LNCaP clone FGC (cell line): ENCODE measurements at regions not wholly inside any gene's neighbourhood (a gene's known extent, or its start where the extent isn't known, plus 50 kb on each side); places are given as distances from the start of the nearest gene placed in this dataset.

Experiments
- DNase-seq: peaks from one replicate; pipeline ENCODE4 v3.0.0-alpha.2; 2011; ENCODE audit warnings: low read depth
- H3K4me3 ChIP-seq: 2 replicates; pipeline ENCODE4 v1.5.1; 2011; ENCODE audit warnings: mild to moderate bottlenecking, low read depth, low read length, control low read depth
- TF ChIP-seq, protein P1 (sequence below): IDR thresholded peaks from 2 replicates; pipeline ENCODE4 v1.5.1; 2012; ENCODE audit warnings: mild to moderate bottlenecking; ENCODE audit not compliant: control insufficient read depth, insufficient read depth; ENCODE audit errors: extremely low read depth

DNA sequence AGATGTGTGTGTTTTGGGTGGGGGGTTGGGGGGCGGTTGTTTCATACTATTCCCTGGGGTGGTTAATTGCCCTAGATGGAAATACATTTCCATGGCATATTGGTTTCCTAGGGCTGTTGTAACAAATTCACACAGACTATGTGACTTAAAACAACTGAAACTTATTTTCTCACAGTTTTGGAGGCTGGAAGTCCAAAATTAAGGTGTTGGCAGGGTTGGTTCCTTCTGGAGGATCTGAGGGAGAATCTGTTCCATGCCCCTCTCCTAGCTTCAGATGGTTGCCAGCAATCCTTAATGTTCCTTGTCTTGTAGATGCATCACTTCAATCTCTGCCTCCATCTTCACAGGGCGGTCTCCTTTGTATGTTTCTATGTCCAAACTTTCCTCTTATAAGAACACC lies 353.7 kb upstream of the ACTBL2 start:
- no peak for DNase-seq
- TF ChIP-seq, protein P1, sequence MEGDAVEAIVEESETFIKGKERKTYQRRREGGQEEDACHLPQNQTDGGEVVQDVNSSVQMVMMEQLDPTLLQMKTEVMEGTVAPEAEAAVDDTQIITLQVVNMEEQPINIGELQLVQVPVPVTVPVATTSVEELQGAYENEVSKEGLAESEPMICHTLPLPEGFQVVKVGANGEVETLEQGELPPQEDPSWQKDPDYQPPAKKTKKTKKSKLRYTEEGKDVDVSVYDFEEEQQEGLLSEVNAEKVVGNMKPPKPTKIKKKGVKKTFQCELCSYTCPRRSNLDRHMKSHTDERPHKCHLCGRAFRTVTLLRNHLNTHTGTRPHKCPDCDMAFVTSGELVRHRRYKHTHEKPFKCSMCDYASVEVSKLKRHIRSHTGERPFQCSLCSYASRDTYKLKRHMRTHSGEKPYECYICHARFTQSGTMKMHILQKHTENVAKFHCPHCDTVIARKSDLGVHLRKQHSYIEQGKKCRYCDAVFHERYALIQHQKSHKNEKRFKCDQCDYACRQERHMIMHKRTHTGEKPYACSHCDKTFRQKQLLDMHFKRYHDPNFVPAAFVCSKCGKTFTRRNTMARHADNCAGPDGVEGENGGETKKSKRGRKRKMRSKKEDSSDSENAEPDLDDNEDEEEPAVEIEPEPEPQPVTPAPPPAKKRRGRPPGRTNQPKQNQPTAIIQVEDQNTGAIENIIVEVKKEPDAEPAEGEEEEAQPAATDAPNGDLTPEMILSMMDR: no peak
- no peak overlapping the region for H3K4me3 ChIP-seq

DNA sequence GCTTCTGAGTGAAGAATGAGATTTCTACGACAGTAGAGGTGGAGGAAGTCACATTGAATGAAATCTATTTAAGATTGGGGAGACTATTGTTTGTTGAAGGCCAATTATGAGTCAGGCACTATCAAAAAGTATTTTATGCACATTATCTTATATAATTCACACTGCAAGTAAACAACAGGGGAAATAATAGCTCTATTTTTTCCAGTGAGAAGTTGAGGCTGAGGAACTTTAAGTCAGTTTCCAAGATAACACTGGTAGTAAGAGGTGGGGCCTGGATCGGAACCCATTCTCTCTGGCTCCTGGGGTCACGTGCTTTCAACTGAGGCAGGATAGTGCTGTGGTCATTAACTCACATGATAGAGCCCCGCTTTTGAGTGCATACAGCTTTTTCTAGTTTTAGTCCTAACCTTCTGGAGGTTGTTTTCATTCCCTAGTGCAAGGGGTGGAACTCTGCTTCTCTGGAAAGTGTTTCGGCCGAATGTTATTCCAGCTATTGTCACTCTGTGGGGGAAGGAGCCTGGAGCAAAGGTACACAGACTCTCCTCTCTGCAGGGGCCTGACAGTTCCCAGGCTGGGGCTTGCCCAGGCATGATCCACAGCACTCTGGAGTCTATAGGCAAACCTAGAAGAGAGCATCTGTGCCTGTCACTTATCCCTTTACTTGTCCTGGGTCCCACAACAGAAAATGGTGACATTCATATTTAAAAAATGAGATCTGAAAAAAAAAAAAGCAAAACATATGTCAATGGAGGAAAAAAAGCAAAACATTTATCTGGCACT lies 352.4 kb upstream of the ACTBL2 start:
- TF ChIP-seq, protein P1: no peak
- no peak overlapping the region for H3K4me3 ChIP-seq
- no peak for DNase-seq

DNA sequence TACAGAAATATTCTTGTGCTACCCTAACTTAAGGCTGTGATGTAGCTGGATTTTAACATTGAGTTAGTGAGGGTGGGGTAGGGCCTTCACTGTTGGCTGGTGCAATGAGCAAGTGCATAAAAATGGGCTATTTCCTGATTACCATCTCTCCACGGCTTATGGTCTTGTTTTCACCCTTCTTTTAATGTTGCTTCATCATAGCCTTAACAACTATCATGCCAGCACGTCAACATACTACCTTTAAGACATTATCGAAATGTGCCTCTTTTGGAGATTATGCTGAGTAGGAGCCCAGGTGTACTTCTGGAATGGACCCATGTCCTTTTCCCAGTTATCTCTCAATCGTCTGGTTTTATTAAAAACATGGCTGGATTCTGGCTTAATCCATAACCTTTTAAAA lies 350.9 kb upstream of the ACTBL2 start:
- DNase-seq: no peak
- TF ChIP-seq, protein P1: no peak
- H3K4me3 ChIP-seq: no peak overlapping the region

DNA sequence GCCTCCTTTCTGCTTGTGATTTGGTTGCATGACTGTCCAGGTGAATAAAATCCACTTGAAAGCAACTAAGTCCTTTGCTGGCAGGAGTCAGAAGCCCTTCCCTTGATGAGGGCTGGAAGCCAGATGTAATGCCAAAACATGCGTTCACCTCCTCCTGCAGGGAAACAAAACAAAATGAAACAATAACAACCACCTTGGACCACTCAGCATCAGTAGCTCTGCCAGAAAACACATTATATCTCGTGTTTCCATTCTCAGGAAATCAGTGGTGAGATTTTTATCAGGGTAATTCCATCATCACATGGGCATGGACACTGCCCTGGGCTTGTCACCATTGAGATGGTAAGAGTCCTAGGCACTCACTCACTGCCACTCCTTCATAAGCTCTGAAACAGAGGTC lies 350.3 kb upstream of the ACTBL2 start:
- H3K4me3 ChIP-seq: no peak overlapping the region
- TF ChIP-seq, protein P1: no peak
- DNase-seq: no peak

DNA sequence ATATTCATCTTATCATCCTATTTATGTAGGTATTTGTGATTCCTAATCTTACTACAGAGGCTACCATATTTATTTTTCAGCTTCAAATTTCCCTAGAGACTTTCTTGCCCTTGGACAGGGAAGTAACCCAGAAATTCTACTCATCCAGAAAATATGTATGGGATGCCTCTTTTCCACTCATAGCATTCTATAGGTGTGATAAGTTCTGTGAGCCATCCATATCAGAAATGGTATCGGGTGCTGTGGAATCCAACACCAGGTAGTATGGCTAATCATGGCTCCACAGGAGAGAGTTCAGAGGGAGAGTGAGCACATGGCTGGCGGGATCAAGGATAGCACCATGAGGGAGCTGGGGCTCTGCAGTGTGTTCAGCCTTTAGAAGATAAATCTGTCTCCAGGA lies 349.3 kb upstream of the ACTBL2 start:
- no peak overlapping the region for H3K4me3 ChIP-seq
- no peak for DNase-seq
- TF ChIP-seq, protein P1: no peak

DNA sequence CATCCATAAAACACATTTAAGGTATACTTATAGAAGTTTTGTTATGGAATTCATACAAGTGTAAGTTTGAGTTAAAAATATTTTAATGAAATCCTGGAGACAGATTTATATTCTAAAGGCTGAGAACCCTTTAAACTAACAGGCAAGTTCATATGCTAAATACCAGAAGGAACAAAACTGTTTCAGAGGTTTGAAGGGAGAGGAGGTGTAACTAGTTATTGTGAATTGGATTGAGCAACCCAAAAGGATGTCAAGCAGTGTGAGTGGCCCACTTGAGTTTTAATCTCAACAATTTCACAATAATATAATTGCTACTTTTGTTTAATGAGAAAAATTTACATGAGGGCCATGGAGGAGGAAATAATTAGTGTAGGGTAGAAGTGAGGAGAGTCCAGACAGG lies 348.5 kb upstream of the ACTBL2 start:
- TF ChIP-seq, protein P1: no peak
- H3K4me3 ChIP-seq: no peak overlapping the region
- DNase-seq: no peak

DNA sequence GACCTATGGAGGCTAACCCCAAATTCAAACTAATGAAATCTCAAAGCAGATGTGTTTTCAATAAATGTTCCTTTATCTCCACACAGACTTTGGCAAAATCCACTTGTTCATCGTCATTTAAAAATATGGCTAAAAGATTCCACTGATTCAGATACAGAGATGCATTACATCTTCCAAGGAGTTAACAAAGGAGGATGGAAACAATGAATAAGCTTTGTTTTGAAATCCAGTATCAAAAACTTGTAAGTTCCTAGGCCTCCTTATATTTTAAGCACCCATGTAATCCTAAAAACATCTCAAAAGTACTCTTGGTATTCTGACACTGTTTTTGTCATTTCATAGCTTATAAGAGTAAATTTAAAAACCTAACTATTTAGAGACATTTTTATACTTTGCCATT lies 345.6 kb upstream of the ACTBL2 start:
- no peak overlapping the region for H3K4me3 ChIP-seq
- TF ChIP-seq, protein P1: no peak
- DNase-seq: no peak
